ENCODE measurements at regions not wholly inside any gene's neighbourhood (a gene's known extent, or its start where the extent isn't known, plus 50 kb on each side); places are given as distances from the start of the nearest gene placed in this dataset.

DNA sequence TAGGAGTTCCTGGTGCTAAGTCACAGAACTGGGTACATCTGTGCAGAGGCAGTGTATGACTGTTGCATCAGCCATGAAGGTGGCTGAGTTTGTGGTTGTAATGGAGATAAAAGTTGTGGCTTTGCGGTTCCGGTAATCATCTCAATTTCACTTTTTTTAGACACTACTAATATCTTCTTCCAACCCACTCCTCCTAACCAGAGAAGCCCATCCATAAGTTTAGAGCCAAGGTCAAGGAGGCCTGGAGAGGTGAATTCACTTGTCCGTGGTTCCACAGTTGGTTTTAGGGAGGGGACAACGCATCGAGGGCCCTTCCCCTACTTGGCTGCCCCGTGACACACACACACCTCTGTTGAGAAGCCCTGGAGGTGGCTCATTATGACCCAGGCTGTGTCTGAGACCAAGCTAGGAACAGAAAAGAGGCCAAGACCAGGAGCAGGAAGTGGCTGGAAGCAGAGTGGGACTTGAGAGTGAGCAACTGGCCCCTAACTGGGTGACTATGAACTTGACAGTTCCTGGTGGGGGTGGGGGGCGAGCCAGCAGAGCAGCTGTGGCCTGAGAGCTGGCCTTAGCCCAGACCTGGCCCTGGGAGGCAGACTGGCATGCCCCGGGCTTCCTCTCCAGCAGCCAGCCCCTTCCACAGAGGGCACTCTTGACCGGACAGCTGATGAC, 66.8 kb upstream of the COL13A1 start:
- H3K4me3 ChIP-seq (ENCODE audit: low read depth, low read length), result no peak overlapping the region
- CTCF ChIA-PET, result interaction anchor here (1.5 to 2.2 kb wide), 2 partner anchors 8 to 51 kb away, joined by 6 to 14 read pairs; no protein-coding TSS in a partner anchor
- TF ChIP-seq, protein P1, sequence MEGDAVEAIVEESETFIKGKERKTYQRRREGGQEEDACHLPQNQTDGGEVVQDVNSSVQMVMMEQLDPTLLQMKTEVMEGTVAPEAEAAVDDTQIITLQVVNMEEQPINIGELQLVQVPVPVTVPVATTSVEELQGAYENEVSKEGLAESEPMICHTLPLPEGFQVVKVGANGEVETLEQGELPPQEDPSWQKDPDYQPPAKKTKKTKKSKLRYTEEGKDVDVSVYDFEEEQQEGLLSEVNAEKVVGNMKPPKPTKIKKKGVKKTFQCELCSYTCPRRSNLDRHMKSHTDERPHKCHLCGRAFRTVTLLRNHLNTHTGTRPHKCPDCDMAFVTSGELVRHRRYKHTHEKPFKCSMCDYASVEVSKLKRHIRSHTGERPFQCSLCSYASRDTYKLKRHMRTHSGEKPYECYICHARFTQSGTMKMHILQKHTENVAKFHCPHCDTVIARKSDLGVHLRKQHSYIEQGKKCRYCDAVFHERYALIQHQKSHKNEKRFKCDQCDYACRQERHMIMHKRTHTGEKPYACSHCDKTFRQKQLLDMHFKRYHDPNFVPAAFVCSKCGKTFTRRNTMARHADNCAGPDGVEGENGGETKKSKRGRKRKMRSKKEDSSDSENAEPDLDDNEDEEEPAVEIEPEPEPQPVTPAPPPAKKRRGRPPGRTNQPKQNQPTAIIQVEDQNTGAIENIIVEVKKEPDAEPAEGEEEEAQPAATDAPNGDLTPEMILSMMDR (IDR thresholded peaks at IDR 0.05; ENCODE audit: insufficient read depth, low read length, missing control alignments), result no peak
- POLR2A ChIA-PET, result no interaction called here
- DNase-seq (ENCODE audit: low read depth, low spot score), result no peak

DNA sequence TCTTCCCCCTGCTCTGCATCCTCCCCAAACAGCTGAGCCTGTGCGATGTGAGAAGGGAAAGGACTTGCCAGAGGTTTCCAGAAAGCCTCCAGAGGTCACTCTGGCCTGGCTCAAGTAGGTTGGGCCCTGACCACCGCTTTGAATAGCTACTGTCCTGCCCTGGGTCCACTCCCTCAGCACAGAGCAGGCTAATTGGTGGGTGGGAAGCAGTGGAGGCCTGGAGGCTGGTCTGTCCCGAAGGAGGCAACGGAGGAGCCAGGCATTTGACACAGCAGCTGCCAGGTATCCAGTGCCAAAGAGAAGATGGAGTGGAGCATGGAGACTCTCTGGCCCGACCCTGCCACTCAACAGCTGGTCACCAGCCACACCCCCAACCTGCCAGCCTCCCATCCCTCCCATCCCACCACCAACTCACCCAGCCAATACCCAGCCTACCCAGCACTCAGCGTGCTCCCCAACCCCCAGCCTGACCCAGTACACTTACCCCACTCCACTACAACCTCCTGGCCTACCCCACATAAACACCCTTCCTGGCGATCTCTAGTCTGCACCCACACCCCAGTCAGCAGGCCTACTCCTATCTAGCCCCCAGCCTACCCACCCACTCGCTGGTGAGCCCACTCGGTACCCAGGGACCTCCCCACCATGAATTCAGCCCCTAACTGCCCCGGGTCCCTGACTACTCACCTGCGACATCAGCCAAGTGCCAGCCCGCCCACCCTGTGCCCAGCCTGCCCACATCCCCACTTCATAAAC, 64.6 kb upstream of the COL13A1 start:
- no peak overlapping the region for H3K4me3 ChIP-seq (ENCODE audit: low read depth, low read length)
- ChIA-PET POLR2A (no interaction called here), CTCF (interaction anchor here (0.8 to 2.2 kb wide), 7 partner anchors 14 to 221 kb away, joined by 3 to 7 read pairs (median 3); no protein-coding TSS in a partner anchor)
- TF ChIP-seq, protein P1 (IDR thresholded peaks at IDR 0.05; ENCODE audit: insufficient read depth, low read length, missing control alignments), result no peak
- DNase-seq (ENCODE audit: low read depth, low spot score), result no peak

DNA sequence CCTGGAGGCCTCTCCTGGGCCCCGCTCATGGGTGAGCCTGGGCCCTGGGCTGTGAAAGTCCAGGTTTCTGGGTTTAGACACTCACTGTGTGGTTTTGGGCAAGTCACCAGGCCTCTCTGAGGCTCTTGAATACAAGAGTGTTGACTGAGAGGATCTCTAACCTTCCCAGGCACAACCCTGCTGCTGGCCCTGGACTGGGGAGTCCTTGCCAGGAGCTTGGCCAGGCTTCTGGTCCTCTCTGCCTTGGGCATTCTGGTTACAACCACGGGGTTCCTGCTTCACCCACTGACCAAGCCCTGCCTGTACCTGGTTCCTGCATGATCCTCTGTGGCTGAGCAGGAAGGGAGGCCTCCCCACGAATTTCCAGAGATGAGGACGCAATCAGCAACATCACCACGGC, 63.6 kb upstream of the COL13A1 start:
- DNase-seq (ENCODE audit: low read depth, low spot score), result no peak
- ChIA-PET POLR2A (no interaction called here), CTCF (interaction anchor here (1.2 kb wide), 1 partner anchor 13 kb away, joined by 3 read pairs; no protein-coding TSS in a partner anchor)
- no peak overlapping the region for H3K4me3 ChIP-seq (ENCODE audit: low read depth, low read length)
- TF ChIP-seq, protein P1 (IDR thresholded peaks at IDR 0.05; ENCODE audit: insufficient read depth, low read length, missing control alignments), result no peak

DNA sequence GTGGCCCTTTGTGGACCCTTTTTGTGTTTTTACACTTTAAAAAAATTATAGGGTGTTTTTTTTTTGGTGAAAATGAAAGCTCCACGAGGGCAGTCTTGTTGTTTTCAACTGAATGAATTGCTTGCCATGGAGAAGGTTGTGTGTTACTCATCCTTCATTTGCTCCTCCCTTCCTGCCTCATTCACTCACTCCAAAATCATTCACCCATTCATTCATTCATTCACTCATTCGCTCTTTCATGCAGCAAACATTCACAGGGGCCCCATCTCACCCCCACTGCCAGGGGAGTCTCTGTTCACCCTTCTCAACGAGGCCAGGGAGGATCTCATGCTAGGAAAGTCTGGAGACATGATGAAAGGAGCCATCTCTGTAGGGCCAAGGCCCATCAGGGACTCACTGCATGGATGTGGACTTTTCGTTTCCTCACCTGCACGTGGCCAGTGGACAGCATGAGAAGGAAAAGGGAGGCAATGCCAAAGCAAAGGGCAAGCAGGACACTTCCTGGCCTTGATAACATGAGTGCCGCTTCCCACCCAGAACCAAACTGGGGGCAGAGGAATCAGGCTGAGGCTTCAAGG, 62.8 kb upstream of the COL13A1 start:
- TF ChIP-seq, protein P1 (IDR thresholded peaks at IDR 0.05; ENCODE audit: insufficient read depth, low read length, missing control alignments), result no peak
- no peak for DNase-seq (ENCODE audit: low read depth, low spot score)
- H3K4me3 ChIP-seq (ENCODE audit: low read depth, low read length), result no peak overlapping the region
- POLR2A ChIA-PET, result no interaction called here
- CTCF ChIA-PET, result no interaction called here

DNA sequence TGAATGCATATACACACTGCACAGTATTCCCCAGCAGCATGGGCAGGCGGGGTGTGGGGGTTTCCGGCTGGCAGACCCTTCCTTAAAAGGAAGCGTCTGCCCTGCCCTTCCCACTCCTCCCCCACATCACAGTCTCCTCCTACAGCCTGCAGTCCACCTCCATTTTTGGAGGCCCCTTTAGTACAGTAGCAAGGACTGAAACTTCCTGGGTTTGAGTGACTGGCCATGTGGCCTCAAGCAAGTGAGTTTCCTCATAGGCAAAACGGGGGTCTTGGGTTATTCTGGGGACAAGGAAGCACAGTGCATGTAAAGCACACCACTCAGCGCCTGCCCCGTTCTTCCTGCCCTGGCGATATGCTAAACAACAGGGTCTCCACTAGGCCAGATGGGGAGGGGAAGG, 62.1 kb upstream of the COL13A1 start:
- POLR2A ChIA-PET, result no interaction called here
- DNase-seq (ENCODE audit: low read depth, low spot score), result no peak
- TF ChIP-seq, protein P1 (IDR thresholded peaks at IDR 0.05; ENCODE audit: insufficient read depth, low read length, missing control alignments), result no peak

DNA sequence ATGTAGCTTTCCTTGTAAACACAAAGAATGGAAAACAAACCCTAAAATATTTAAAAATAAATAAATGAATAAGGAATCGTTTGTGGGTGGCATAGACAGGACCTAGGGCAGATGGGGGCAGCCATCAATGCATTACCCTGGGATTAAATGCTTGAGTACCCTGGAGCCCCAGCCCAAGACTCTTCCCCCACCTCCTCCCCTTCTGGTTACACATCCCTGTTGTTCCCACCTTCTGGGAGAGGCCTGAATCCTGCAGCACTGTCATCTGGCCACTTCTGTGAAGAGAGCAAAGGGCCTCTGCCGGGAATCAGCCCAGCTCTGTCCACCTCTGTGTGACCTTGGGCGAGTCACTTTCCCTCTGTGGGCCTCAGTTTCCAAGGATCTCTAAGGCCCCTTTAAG, 61.6 kb upstream of the COL13A1 start:
- H3K4me3 ChIP-seq (ENCODE audit: low read depth, low read length), result no peak overlapping the region
- ChIA-PET CTCF (interaction anchor here (0.9 to 5.0 kb wide), 4 partner anchors 8 to 175 kb away, joined by 3 to 54 read pairs (median 4); no protein-coding TSS in a partner anchor), POLR2A (no interaction called here)
- TF ChIP-seq, protein P1 (IDR thresholded peaks at IDR 0.05; ENCODE audit: insufficient read depth, low read length, missing control alignments), result no peak
- no peak for DNase-seq (ENCODE audit: low read depth, low spot score)

More for the DNA sequence above, 62.1 kb upstream of the COL13A1 start:
- H3K4me3 ChIP-seq (ENCODE audit: low read depth, low read length), result no peak overlapping the region
- CTCF ChIA-PET, result interaction anchor here (0.9 to 5.0 kb wide), 3 partner anchors 9 to 176 kb away, joined by 4 to 54 read pairs (median 4); no protein-coding TSS in a partner anchor

Measured in AG04449 (cell line).